NT2/D1 (cell line): ENCODE measurements at regions not wholly inside any gene's neighbourhood (a gene's known extent, or its start where the extent isn't known, plus 50 kb on each side); places are given as distances from the start of the nearest gene placed in this dataset.

Source experiments
- DNase-seq: peaks from one replicate; pipeline ENCODE4 v3.0.0-alpha.2; 2011; ENCODE audit warnings: low read depth, low spot score
- H3K27me3 ChIP-seq: 2 replicates; pipeline ENCODE4 v1.6.0; 2011; ENCODE audit warnings: mild to moderate bottlenecking; ENCODE audit not compliant: insufficient read length, insufficient read depth
- H3K36me3 ChIP-seq: 2 replicates; pipeline ENCODE4 v1.6.1; 2011; ENCODE audit warnings: mild to moderate bottlenecking, low read length, mixed read lengths; ENCODE audit not compliant: insufficient read depth, insufficient read length
- H3K4me1 ChIP-seq: 2 replicates; pipeline ENCODE4 v1.5.1; 2011; ENCODE audit not compliant: insufficient read depth, insufficient read length
- H3K4me3 ChIP-seq: 2 replicates; pipeline ENCODE4 v1.5.1; 2011; ENCODE audit warnings: low read depth; ENCODE audit not compliant: insufficient read length
- H3K9ac ChIP-seq: 2 replicates; pipeline ENCODE4 v1.6.0; 2011; ENCODE audit warnings: low read depth; ENCODE audit not compliant: insufficient read length
- H3K9me3 ChIP-seq: 2 replicates; pipeline ENCODE4 v1.5.1; 2011; ENCODE audit warnings: mild to moderate bottlenecking, low read length; ENCODE audit not compliant: insufficient read depth
- SUZ12 ChIP-seq: IDR thresholded peaks from 2 replicates; pipeline ENCODE4 v1.6.1; 2011; ENCODE audit not compliant: insufficient read length, insufficient read depth; ENCODE audit errors: extremely low read depth
- YY1 ChIP-seq: IDR thresholded peaks from 2 replicates; pipeline ENCODE4 v1.6.1; 2011; ENCODE audit not compliant: insufficient read length, insufficient read depth
- ZNF274 ChIP-seq: IDR thresholded peaks from 2 replicates; pipeline ENCODE4 v1.6.1; 2011; ENCODE audit warnings: mild to moderate bottlenecking, low read depth, low read length

- Histone ChIP-seq H3K9me3 (no peaks in the 10 kb centered on the region), H3K36me3 (no peaks in the 10 kb centered on the region)
- TF ChIP-seq ZNF274: no peak
- TF ChIP-seq YY1: no peak
- no peak for TF ChIP-seq SUZ12
Measured at GRCh38 chr18:25449046-25449445, 97.1 kb upstream of the ZNF521 start.

GRCh38 chr18:25446972-25447371 lies 95.0 kb upstream of the ZNF521 start:
- no peak for DNase-seq
- H3K4me1 ChIP-seq: no peaks in the 10 kb centered on the region
- H3K27me3 ChIP-seq: no peaks in the 10 kb centered on the region
- H3K36me3 ChIP-seq: no peaks in the 10 kb centered on the region
- H3K4me3 ChIP-seq: no peak overlapping the region
- H3K9me3 ChIP-seq: no peaks in the 10 kb centered on the region
- no peak for TF ChIP-seq SUZ12
- TF ChIP-seq ZNF274: no peak
- TF ChIP-seq YY1: no peak
- H3K9ac ChIP-seq: no peak overlapping the region

More at GRCh38 chr18:25449046-25449445, 97.1 kb upstream of the ZNF521 start:
- H3K4me3 ChIP-seq: no peak overlapping the region
- H3K9ac ChIP-seq: no peak overlapping the region
- H3K4me1 ChIP-seq: no peaks in the 10 kb centered on the region
- no peak for DNase-seq
- H3K27me3 ChIP-seq: no peaks in the 10 kb centered on the region

GRCh38 chr18:25445430-25445829 lies 93.5 kb upstream of the ZNF521 start:
- TF ChIP-seq YY1: no peak
- no peak for TF ChIP-seq ZNF274
- no peak for TF ChIP-seq SUZ12
- Histone ChIP-seq H3K36me3 (no peaks in the 10 kb centered on the region), H3K4me3 (no peak overlapping the region), H3K9ac (no peak overlapping the region), H3K4me1 (no peaks in the 10 kb centered on the region), H3K9me3 (no peaks in the 10 kb centered on the region), H3K27me3 (no peaks in the 10 kb centered on the region)
- DNase-seq: no peak

GRCh38 chr18:25443776-25444175 lies 91.8 kb upstream of the ZNF521 start:
- TF ChIP-seq YY1 (no peak), SUZ12 (no peak), ZNF274 (no peak)
- Histone ChIP-seq H3K27me3 (no peaks in the 10 kb centered on the region), H3K9me3 (no peaks in the 10 kb centered on the region), H3K4me1 (no peaks in the 10 kb centered on the region), H3K4me3 (no peak overlapping the region), H3K9ac (no peak overlapping the region), H3K36me3 (no peaks in the 10 kb centered on the region)
- no peak for DNase-seq

GRCh38 chr18:25435149-25435782 lies 83.3 kb upstream of the ZNF521 start:
- no peak for DNase-seq
- TF ChIP-seq SUZ12: no peak
- no peak for TF ChIP-seq ZNF274
- no peak for TF ChIP-seq YY1
- no peaks in the 10 kb centered on the region for H3K9me3 ChIP-seq
- no peaks in the 10 kb centered on the region for H3K36me3 ChIP-seq
- no peak overlapping the region for H3K4me3 ChIP-seq
- no peaks in the 10 kb centered on the region for H3K27me3 ChIP-seq
- H3K4me1 ChIP-seq: no peaks in the 10 kb centered on the region
- H3K9ac ChIP-seq: no peak overlapping the region

GRCh38 chr18:25434745-25435144 lies 82.8 kb upstream of the ZNF521 start:
- Histone ChIP-seq H3K4me3 (no peak overlapping the region), H3K9ac (no peak overlapping the region), H3K36me3 (no peaks in the 10 kb centered on the region), H3K4me1 (no peaks in the 10 kb centered on the region), H3K9me3 (no peaks in the 10 kb centered on the region), H3K27me3 (no peaks in the 10 kb centered on the region)
- TF ChIP-seq ZNF274 (no peak), YY1 (no peak), SUZ12 (no peak)
- DNase-seq: no peak

- Histone ChIP-seq H3K4me1 (no peaks in the 10 kb centered on the region), H3K4me3 (no peak overlapping the region), H3K27me3 (no peaks in the 10 kb centered on the region), H3K9ac (no peak overlapping the region), H3K36me3 (no peaks in the 10 kb centered on the region), H3K9me3 (no peaks in the 10 kb centered on the region)
- DNase-seq: no peak
- TF ChIP-seq SUZ12: no peak
- TF ChIP-seq YY1: no peak
- no peak for TF ChIP-seq ZNF274
Measured at GRCh38 chr18:25433590-25433989, 81.6 kb upstream of the ZNF521 start.
